ENCODE measurements at regions not wholly inside any gene's neighbourhood (a gene's known extent, or its start where the extent isn't known, plus 50 kb on each side); places are given as distances from the start of the nearest gene placed in this dataset.

DNA sequence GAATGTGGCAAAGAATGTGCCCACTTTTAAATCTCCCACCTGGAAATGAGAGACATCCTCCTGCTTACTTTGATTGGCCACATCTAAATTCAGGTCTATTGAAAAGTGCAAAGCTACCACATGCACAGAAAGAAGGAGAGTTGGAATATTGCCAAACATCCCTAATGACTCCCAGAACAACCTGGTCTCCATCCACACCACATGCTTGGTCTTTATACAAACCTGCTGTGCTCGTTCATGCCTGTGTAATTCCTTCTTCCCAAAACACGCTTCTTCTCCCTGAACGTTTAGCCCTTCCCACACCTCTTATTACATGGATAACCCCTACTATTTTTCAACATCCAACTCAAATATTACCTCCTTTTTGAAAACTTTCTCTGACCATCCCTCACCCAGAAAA, 66.2 kb upstream of the BCL2L14 start:
- WGBS (ENCODE audit: insufficient coverage, insufficient replicate concordance, low lambda C conversion rate, missing lambda C conversion rate): 69% methylated on average over 3 of the region's 3 CpGs
- H3K27me3 ChIP-seq (replicated peaks in 1 of 2; ENCODE audit: control insufficient read depth in 2 of 2, insufficient read depth in 2 of 2, low read length in 1 of 2): no peaks in the 10 kb centered on the region
- no peak overlapping the region for H2AFZ ChIP-seq (ENCODE audit: control insufficient read depth, low read depth, low read length)
- no peaks in the 10 kb centered on the region for H3K9me3 ChIP-seq (replicated peaks; ENCODE audit: control insufficient read depth, insufficient read depth, low read length)
- SMC1A ChIA-PET (ENCODE audit: uncharacterized antibody, unreplicated experiment): interaction anchor here (1.2 kb wide), 1 partner anchor 13 kb away, joined by 4 read pairs; no protein-coding TSS in a partner anchor
- FAIRE-seq (no peak), ATAC-seq (no peak), DNase-seq (ENCODE audit: low read depth, low spot score) (no peak)
- CTCF ChIA-PET: no interaction called here
- TF ChIP-seq ZNF384 (IDR thresholded peaks at IDR 0.05; ENCODE audit: borderline replicate concordance, low read depth, low read length) (no peak), NFXL1 (IDR thresholded peaks at IDR 0.05; ENCODE audit: borderline replicate concordance) (no peak), ZNF207 (IDR thresholded peaks at IDR 0.05; ENCODE audit: borderline replicate concordance) (no peak), RB1 (IDR thresholded peaks at IDR 0.05; ENCODE audit: borderline replicate concordance) (no peak), GATAD2B (conservative IDR thresholded peaks at IDR 0.05; ENCODE audit: low read depth) (no peak), MYC (IDR thresholded peaks at IDR 0.05; ENCODE audit: insufficient read depth, insufficient read length, insufficient replicate concordance, low read length, severe bottlenecking) (no peak), RAD21 (IDR thresholded peaks at IDR 0.05; ENCODE audit: insufficient read depth, low read depth, low read length) (no peak), RBBP5 (conservative IDR thresholded peaks at IDR 0.05) (no peak), FOS (IDR thresholded peaks at IDR 0.05; ENCODE audit: borderline replicate concordance, extremely low read depth, insufficient read length) (no peak), CBX3 (IDR thresholded peaks at IDR 0.05; ENCODE audit: borderline replicate concordance, low read depth) (no peak), IRF4 (IDR thresholded peaks at IDR 0.05; ENCODE audit: low read depth, low read length) (no peak), BCL11A (IDR thresholded peaks at IDR 0.05; ENCODE audit: low read depth, low read length) (no peak)
- TF ChIP-seq, protein P1, sequence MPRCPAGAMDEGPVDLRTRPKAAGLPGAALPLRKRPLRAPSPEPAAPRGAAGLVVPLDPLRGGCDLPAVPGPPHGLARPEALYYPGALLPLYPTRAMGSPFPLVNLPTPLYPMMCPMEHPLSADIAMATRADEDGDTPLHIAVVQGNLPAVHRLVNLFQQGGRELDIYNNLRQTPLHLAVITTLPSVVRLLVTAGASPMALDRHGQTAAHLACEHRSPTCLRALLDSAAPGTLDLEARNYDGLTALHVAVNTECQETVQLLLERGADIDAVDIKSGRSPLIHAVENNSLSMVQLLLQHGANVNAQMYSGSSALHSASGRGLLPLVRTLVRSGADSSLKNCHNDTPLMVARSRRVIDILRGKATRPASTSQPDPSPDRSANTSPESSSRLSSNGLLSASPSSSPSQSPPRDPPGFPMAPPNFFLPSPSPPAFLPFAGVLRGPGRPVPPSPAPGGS (IDR thresholded peaks at IDR 0.05; ENCODE audit: borderline replicate concordance, insufficient read depth, low read depth, low read length, poor library complexity, severe bottlenecking): no peak
- TF ChIP-seq, protein P2, sequence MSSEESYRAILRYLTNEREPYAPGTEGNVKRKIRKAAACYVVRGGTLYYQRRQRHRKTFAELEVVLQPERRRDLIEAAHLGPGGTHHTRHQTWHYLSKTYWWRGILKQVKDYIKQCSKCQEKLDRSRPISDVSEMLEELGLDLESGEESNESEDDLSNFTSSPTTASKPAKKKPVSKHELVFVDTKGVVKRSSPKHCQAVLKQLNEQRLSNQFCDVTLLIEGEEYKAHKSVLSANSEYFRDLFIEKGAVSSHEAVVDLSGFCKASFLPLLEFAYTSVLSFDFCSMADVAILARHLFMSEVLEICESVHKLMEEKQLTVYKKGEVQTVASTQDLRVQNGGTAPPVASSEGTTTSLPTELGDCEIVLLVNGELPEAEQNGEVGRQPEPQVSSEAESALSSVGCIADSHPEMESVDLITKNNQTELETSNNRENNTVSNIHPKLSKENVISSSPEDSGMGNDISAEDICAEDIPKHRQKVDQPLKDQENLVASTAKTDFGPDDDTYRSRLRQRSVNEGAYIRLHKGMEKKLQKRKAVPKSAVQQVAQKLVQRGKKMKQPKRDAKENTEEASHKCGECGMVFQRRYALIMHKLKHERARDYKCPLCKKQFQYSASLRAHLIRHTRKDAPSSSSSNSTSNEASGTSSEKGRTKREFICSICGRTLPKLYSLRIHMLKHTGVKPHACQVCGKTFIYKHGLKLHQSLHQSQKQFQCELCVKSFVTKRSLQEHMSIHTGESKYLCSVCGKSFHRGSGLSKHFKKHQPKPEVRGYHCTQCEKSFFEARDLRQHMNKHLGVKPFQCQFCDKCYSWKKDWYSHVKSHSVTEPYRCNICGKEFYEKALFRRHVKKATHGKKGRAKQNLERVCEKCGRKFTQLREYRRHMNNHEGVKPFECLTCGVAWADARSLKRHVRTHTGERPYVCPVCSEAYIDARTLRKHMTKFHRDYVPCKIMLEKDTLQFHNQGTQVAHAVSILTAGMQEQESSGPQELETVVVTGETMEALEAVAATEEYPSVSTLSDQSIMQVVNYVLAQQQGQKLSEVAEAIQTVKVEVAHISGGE (CRISPR knock-in tag; IDR thresholded peaks at IDR 0.05): no peak
- TF ChIP-seq, protein P3, sequence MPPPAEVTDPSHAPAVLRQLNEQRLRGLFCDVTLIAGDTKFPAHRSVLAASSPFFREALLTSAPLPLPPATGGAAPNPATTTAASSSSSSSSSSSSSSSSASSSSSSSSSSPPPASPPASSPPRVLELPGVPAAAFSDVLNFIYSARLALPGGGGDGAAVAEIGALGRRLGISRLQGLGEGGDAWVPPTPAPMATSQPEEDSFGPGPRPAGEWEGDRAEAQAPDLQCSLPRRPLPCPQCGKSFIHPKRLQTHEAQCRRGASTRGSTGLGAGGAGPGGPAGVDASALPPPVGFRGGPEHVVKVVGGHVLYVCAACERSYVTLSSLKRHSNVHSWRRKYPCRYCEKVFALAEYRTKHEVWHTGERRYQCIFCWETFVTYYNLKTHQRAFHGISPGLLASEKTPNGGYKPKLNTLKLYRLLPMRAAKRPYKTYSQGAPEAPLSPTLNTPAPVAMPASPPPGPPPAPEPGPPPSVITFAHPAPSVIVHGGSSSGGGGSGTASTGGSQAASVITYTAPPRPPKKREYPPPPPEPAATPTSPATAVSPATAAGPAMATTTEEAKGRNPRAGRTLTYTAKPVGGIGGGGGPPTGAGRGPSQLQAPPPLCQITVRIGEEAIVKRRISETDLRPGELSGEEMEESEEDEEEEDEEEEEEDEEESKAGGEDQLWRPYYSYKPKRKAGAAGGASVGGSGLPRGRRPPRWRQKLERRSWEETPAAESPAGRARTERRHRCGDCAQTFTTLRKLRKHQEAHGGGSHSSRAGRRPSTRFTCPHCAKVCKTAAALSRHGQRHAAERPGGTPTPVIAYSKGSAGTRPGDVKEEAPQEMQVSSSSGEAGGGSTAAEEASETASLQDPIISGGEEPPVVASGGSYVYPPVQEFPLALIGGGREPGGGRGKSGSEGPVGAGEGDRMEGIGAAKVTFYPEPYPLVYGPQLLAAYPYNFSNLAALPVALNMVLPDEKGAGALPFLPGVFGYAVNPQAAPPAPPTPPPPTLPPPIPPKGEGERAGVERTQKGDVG (CRISPR knock-in tag; IDR thresholded peaks at IDR 0.05): no peak
- TF ChIP-seq, protein P4, sequence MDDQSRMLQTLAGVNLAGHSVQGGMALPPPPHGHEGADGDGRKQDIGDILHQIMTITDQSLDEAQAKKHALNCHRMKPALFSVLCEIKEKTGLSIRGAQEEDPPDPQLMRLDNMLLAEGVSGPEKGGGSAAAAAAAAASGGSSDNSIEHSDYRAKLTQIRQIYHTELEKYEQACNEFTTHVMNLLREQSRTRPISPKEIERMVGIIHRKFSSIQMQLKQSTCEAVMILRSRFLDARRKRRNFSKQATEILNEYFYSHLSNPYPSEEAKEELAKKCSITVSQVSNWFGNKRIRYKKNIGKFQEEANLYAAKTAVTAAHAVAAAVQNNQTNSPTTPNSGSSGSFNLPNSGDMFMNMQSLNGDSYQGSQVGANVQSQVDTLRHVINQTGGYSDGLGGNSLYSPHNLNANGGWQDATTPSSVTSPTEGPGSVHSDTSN (IDR thresholded peaks at IDR 0.05; ENCODE audit: insufficient replicate concordance, low read depth, low read length): no peak
- no peaks in the 10 kb centered on the region for H3K36me3 ChIP-seq (ENCODE audit: control insufficient read depth in 2 of 2, insufficient read depth in 2 of 2, low read length in 1 of 2)
- H3K4me2 ChIP-seq (ENCODE audit: control insufficient read depth, insufficient read depth): no peak overlapping the region
- no peak overlapping the region for H3K27ac ChIP-seq (ENCODE audit: control insufficient read depth, insufficient read depth)
- no peak overlapping the region for H3K9ac ChIP-seq (ENCODE audit: control insufficient read depth, insufficient read depth, low read length)
- POLR2A ChIA-PET: no interaction called here
- intact Hi-C loops (cut with micrococcal nuclease; ENCODE audit: unreplicated experiment): no loop called here
- no TSS peak for BruUV-seq (replicated peaks)
- RAD21 ChIA-PET (ENCODE audit: unreplicated experiment): interaction anchor here (0.6 kb wide), 1 partner anchor 132 kb away, joined by 3 read pairs; no protein-coding TSS in a partner anchor
- H3K4me3 ChIP-seq: no peak overlapping the region
- no peaks in the 10 kb centered on the region for H3K79me2 ChIP-seq (ENCODE audit: control insufficient read depth, insufficient read depth, low read length)
- no peaks in the 10 kb centered on the region for H4K20me1 ChIP-seq (ENCODE audit: control insufficient read depth, insufficient read depth)
- peaks cover 28% of the 10 kb centered on the region for H3K4me1 ChIP-seq (ENCODE audit: control insufficient read depth, insufficient read depth, low read length)
- in situ Hi-C loops (cut with MboI): no loop called here

Measured in GM12878 (cell line).